ENCODE measurements at regions not wholly inside any gene's neighbourhood (a gene's known extent, or its start where the extent isn't known, plus 50 kb on each side); places are given as distances from the start of the nearest gene placed in this dataset.
A peak's percentile ranks its signal among the peaks of the same experiment; 100 is the strongest.
"Not testable (repeated sequence)": the region's sequence is repeated elsewhere in the genome, so short reads cannot be mapped to it uniquely, and the experiment has no call there.

DNA sequence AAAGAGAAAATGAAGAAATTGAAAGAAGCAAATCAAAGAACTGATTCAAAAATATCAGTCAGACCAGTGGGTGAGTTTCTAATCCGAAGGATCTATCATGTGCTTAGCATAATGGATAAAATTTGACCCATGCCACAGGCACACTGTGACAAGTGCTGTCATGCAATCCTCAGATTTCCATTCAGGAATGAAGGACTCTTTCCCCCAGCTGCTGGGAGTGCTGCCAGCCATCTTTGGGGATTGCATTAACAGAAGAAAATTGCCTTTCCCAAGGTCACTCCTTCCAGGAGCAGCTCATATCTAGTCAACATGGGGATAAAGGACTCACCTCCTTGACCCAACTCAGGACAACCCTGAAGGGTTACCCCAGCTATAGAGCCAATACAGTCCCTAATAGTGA is 316.7 kb upstream of the TBX18 start:
- no peak overlapping the region for H3K4me3 ChIP-seq
- no peaks in the 10 kb centered on the region for H3K4me1 ChIP-seq
- no peaks in the 10 kb centered on the region for H3K36me3 ChIP-seq
- no peaks in the 10 kb centered on the region for H3K27me3 ChIP-seq
- no peak for DNase-seq (ENCODE audit: low spot score in 2 of 2)
- no peaks in the 10 kb centered on the region for H3K9me3 ChIP-seq
- TF ChIP-seq EP300 (IDR thresholded peaks at IDR 0.05), result no peak
- TF ChIP-seq, protein P1, sequence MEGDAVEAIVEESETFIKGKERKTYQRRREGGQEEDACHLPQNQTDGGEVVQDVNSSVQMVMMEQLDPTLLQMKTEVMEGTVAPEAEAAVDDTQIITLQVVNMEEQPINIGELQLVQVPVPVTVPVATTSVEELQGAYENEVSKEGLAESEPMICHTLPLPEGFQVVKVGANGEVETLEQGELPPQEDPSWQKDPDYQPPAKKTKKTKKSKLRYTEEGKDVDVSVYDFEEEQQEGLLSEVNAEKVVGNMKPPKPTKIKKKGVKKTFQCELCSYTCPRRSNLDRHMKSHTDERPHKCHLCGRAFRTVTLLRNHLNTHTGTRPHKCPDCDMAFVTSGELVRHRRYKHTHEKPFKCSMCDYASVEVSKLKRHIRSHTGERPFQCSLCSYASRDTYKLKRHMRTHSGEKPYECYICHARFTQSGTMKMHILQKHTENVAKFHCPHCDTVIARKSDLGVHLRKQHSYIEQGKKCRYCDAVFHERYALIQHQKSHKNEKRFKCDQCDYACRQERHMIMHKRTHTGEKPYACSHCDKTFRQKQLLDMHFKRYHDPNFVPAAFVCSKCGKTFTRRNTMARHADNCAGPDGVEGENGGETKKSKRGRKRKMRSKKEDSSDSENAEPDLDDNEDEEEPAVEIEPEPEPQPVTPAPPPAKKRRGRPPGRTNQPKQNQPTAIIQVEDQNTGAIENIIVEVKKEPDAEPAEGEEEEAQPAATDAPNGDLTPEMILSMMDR (IDR thresholded peaks at IDR 0.05), result no peak
- no peak for TF ChIP-seq POLR2A (IDR thresholded peaks at IDR 0.05)
- no peak overlapping the region for H3K27ac ChIP-seq
- WGBS, 2 donors, result 66 to 79% methylated on average over 1 of the region's 1 CpG

DNA sequence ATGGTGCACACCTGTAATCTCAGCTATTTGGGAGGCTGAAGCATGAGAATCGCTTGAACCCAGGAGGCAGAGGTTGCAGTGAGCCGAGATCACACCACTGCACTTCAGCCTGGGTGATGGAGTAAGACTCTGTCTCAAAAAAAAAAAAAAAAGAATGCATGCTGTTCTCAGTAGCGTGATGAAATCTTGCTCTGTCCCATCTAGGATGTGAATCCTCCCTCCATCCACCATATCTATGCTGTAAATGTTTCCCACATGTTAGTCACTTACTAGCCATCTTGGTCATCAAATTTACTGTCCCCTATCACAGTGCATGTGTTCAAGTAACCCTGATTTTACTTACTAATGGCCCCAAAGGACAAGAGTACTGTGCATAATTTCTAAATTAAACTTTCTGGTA is 315.4 kb upstream of the TBX18 start:
- Histone ChIP-seq H3K9me3 (no peaks in the 10 kb centered on the region), H3K4me3 (no peak overlapping the region), H3K4me1 (no peaks in the 10 kb centered on the region), H3K27ac (no peak overlapping the region), H3K27me3 (no peaks in the 10 kb centered on the region), H3K36me3 (no peaks in the 10 kb centered on the region)
- TF ChIP-seq, protein P1 (IDR thresholded peaks at IDR 0.05), result no peak
- TF ChIP-seq POLR2A (IDR thresholded peaks at IDR 0.05), result no peak
- no peak for TF ChIP-seq EP300 (IDR thresholded peaks at IDR 0.05)
- WGBS, 2 donors, result 80 to 83% methylated on average over 3 of the region's 3 CpGs
- no peak for DNase-seq (ENCODE audit: low spot score in 2 of 2)

DNA sequence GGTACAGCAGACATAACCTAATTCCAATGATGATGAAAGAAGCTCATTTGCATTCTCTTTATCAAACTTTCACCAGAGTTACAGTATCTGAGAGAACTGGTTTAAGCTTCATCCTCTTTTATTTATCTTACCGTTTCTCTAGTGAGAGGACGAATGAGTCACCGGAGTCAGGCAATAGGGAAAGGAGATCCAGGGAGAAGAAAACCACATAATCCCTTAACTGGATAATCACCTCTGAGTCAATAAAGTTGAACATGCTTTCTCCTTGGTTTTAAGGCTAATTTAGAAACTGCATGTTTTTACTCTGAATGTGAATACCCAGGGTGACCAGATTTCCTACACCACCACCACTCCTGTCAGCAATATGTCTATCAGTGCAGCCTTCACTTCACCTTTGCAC is 313.7 kb upstream of the TBX18 start:
- H3K36me3 ChIP-seq, result no peaks in the 10 kb centered on the region
- 51 to 52% methylated on average over 3 of the region's 3 CpGs for WGBS, 2 donors
- no peaks in the 10 kb centered on the region for H3K9me3 ChIP-seq
- H3K4me1 ChIP-seq, result no peaks in the 10 kb centered on the region
- no peak overlapping the region for H3K4me3 ChIP-seq
- TF ChIP-seq, protein P1 (IDR thresholded peaks at IDR 0.05), result no peak
- TF ChIP-seq EP300 (IDR thresholded peaks at IDR 0.05) (no peak), POLR2A (IDR thresholded peaks at IDR 0.05) (no peak)
- peak in 1 of 2 donors; percentile 5 for DNase-seq (ENCODE audit: low spot score in 2 of 2)
- H3K27ac ChIP-seq, result no peak overlapping the region
- no peaks in the 10 kb centered on the region for H3K27me3 ChIP-seq

DNA sequence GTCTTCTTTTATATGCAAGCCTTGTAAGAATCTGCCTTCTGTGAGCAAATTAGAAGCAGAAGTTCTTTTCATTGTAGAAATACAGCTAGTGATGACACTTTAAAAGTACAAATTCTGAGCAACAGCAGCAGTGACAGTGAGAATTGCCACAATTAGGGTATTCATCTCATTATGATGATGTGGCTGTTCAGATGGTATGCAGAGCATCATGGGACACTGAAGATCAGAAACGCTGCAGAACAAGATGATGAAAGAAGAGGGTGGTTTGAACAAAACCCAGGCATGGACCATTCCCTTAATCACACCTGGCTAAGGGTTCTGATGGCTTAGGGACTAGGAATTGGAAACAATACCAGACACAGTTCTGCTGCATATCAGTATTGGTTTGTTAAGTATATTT is 312.7 kb upstream of the TBX18 start:
- no peaks in the 10 kb centered on the region for H3K27me3 ChIP-seq
- H3K4me1 ChIP-seq, result no peaks in the 10 kb centered on the region
- H3K36me3 ChIP-seq, result no peaks in the 10 kb centered on the region
- 23 to 24% methylated on average over 1 of the region's 1 CpG for WGBS, 2 donors
- no peak overlapping the region for H3K4me3 ChIP-seq
- TF ChIP-seq, protein P1 (IDR thresholded peaks at IDR 0.05), result no peak
- TF ChIP-seq POLR2A (IDR thresholded peaks at IDR 0.05) (no peak), EP300 (IDR thresholded peaks at IDR 0.05) (no peak)
- DNase-seq (ENCODE audit: low spot score in 2 of 2), result no peak
- no peak overlapping the region for H3K27ac ChIP-seq
- H3K9me3 ChIP-seq, result no peaks in the 10 kb centered on the region

DNA sequence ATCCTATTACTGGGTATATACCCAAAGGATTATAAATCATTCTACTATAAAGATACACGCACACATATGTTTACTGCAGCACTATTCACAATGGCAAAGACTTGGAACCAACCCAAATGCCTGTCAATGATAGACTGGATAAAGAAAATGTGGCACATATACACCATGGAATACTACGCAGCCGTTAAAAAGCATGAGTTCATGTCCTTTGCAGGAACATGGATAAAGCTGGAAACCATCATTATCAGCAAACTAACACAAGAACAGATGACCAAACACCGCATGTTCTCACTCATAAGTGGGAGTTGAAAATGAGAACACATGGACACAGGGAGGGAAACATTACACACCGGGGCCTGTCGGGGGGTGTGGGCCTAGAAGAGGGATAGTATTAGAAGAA is 307.4 kb upstream of the TBX18 start:
- not testable (repeated sequence) for H3K27ac ChIP-seq; H3K27me3 ChIP-seq; H3K9me3 ChIP-seq; H3K4me3 ChIP-seq; H3K4me1 ChIP-seq; DNase-seq (ENCODE audit: low spot score in 2 of 2); H3K36me3 ChIP-seq
- WGBS, 2 donors, result 86 to 93% methylated on average over 6 of the region's 6 CpGs

DNA sequence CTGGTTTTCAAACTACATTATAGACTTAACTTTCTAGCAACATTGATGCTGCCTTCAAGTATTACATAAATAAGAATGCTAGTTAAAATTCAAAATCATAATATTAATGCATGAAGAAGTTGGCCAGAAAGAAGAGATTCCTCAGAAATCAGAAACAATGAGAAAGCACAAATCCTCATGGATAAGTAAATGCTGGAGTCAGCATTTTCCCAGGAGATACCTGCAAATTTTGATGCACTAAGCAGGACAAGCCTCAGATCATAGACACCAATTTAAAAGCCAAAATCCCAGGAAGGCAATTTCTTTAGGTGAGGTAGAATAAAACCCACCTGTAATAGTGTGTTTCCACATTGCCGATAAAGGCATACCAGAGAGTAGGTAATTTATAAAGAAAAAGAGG is 305.2 kb upstream of the TBX18 start:
- TF ChIP-seq EP300 (IDR thresholded peaks at IDR 0.05), result no peak
- TF ChIP-seq, protein P1 (IDR thresholded peaks at IDR 0.05), result no peak
- TF ChIP-seq POLR2A (IDR thresholded peaks at IDR 0.05), result no peak
- DNase-seq (ENCODE audit: low spot score in 2 of 2), result no peak
- Histone ChIP-seq H3K4me1 (no peaks in the 10 kb centered on the region), H3K27me3 (no peaks in the 10 kb centered on the region), H3K36me3 (no peaks in the 10 kb centered on the region), H3K4me3 (no peak overlapping the region), H3K9me3 (no peaks in the 10 kb centered on the region), H3K27ac (no peak overlapping the region)
- WGBS, 2 donors, result 91 to 94% methylated on average over 1 of the region's 1 CpG
